HG02943 (cell line): ENCODE measurements at regions not wholly inside any gene's neighbourhood (a gene's known extent, or its start where the extent isn't known, plus 50 kb on each side); places are given as distances from the start of the nearest gene placed in this dataset.

Source experiments
- ATAC-seq: cut with Tn5 transposase; IDR thresholded peaks from one replicate; pipeline ENCODE4 v1.9.1; 2021; ENCODE audit warnings: mild to moderate bottlenecking, low read depth, moderate library complexity; ENCODE audit not compliant: unreplicated experiment

- ATAC-seq = no peak
These were observed 437.1 kb downstream of the BCL11A start for GRCh38 chr2:60116161-60116875.

GRCh38 chr2:60109744-60110143, 443.7 kb downstream of the BCL11A start:
- ATAC-seq = no peak

GRCh38 chr2:60106836-60107529, 446.5 kb downstream of the BCL11A start:
- no peak for ATAC-seq

GRCh38 chr2:60105906-60106305, 447.5 kb downstream of the BCL11A start:
- ATAC-seq = no peak

- ATAC-seq = no peak
These were observed 448.6 kb downstream of the BCL11A start for GRCh38 chr2:60104514-60105505.

- ATAC-seq = no peak
These were observed 453.4 kb downstream of the BCL11A start for GRCh38 chr2:60100034-60100433.

GRCh38 chr2:60098996-60099395, 454.5 kb downstream of the BCL11A start:
- no peak for ATAC-seq

- ATAC-seq = no peak
These were observed 456.2 kb downstream of the BCL11A start for GRCh38 chr2:60097298-60097697.

- ATAC-seq = no peak
These were observed 456.9 kb downstream of the BCL11A start for GRCh38 chr2:60096556-60096955.

GRCh38 chr2:60095903-60096302, 457.6 kb downstream of the BCL11A start:
- ATAC-seq = no peak

- no peak for ATAC-seq
These were observed 458.1 kb downstream of the BCL11A start for GRCh38 chr2:60095202-60095815.

GRCh38 chr2:60094450-60094929, 459.0 kb downstream of the BCL11A start:
- ATAC-seq = no peak

GRCh38 chr2:60092781-60093180, 460.7 kb downstream of the BCL11A start:
- no peak for ATAC-seq

- no peak for ATAC-seq
These were observed 461.6 kb downstream of the BCL11A start for GRCh38 chr2:60091894-60092293.

- ATAC-seq = no peak
These were observed 462.2 kb downstream of the BCL11A start for GRCh38 chr2:60091266-60091665.

- no peak for ATAC-seq
These were observed 473.9 kb downstream of the BCL11A start for GRCh38 chr2:60079562-60079961.

GRCh38 chr2:60075048-60075447, 478.4 kb downstream of the BCL11A start:
- ATAC-seq = no peak

GRCh38 chr2:60073201-60073600, 480.3 kb downstream of the BCL11A start:
- no peak for ATAC-seq

- ATAC-seq = no peak
These were observed 480.8 kb downstream of the BCL11A start for GRCh38 chr2:60072609-60073008.

GRCh38 chr2:60071490-60071831, 482.0 kb downstream of the BCL11A start:
- ATAC-seq = no peak
